GM19455 (cell line): ENCODE measurements at regions not wholly inside any gene's neighbourhood (a gene's known extent, or its start where the extent isn't known, plus 50 kb on each side); places are given as distances from the start of the nearest gene placed in this dataset.
A peak's percentile ranks its signal among the peaks of the same experiment; 100 is the strongest.

Experiments
- ATAC-seq: cut with Tn5 transposase; IDR thresholded peaks from one replicate; pipeline ENCODE4 v1.9.1; 2021; ENCODE audit not compliant: unreplicated experiment

GRCh38 chr2:181114021-181114420, 133.6 kb downstream of the UBE2E3 start:
- no peak for ATAC-seq

DNA sequence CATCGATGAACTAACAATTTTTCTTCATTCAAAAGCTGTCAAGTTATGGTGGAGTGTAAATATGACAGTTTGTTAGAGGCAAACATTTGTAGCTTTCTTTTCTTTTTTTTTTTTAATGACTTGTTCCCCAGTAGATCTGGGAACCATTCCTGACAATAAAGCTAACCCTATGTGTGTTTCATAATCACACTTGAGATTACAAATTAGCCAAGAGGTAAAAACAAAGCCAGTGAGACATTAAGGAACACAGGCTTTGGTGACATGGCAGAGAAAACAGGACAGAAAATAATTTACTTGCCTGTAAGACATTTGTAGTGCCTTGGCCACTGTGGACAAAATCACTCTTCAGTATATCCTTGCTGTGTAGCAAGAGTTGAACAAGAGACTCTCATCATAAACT, 135.9 kb downstream of the UBE2E3 start:
- no peak for ATAC-seq

DNA sequence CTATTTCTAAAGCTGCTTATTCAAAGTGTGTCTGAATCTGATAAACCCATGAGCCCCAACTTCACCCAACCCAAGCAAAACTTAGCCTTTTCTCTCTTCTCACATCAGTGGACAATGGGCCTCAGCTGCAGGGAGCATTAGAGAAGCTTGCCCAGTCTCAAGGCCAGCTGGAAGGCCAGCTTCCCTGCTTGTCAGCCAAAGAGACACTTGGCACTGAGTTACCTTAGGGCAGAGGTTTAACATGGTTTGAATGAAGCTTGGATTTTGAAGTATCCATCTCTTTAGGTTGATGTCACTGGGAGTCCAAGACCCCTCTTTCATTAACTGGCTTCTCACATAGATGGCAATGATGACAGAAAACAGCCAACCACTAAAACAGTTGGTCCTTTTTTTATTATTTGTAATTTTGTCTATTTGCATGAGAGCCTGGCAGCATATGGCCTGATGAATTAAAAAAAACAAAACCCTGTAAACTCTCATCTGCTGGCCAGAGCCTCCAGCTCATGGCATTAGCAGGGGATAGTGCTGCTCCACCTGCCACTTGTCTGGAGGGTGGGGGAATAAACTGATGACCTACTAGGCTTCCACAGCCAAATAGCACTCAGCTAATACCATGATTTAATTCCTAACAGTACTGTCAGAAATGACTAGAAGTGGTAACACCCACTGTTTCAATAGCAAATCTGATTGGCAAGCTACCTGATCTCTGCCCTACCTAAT, 137.0 kb downstream of the UBE2E3 start:
- no peak for ATAC-seq

- no peak for ATAC-seq
These were observed 140.2 kb downstream of the UBE2E3 start for GRCh38 chr2:181120625-181121024.

GRCh38 chr2:181121996-181122395, 141.6 kb downstream of the UBE2E3 start:
- ATAC-seq: no peak

- no peak for ATAC-seq
These were observed 142.2 kb downstream of the UBE2E3 start for GRCh38 chr2:181122601-181123000.

GRCh38 chr2:181123798-181124231, 143.4 kb downstream of the UBE2E3 start:
- peak; percentile 85 for ATAC-seq

DNA sequence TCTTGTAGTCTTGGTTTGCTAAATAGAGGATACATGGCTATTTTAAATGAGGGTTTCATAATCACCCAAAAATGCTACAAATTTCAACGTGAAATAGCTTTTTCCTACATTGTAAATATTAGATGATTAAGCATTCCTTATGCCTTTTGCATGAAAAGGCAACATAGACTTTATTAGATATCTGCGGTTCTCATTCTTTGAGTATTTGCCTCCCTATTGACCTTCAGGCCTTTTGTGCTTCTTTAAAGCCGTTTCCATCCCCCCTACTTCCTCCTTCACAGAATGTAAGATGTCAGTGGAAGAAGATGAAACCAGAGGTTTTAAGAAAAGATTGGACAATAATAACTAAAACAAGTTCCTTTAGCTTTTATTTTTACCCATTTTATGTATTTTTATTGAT, 144.1 kb downstream of the UBE2E3 start:
- no peak for ATAC-seq

DNA sequence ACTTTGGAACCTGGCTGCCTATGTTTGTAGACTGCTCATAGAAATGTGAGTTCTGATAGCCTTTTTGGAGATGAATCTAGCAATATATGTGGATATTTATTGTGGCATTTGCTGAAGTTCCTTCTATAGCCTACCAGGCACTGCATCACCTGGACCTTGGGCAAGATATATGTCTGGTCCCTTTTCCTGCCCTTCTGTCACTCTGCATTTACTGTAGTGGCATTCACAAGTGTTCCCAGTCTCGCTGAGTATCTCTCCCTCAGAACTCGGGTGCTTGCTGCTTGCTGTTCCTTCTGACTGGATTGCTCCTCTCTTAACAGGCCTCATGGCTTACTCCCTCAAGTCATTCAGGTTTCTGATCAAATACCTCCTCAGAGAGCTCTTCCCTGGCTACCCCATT, 145.0 kb downstream of the UBE2E3 start:
- no peak for ATAC-seq

- no peak for ATAC-seq
These were observed 146.0 kb downstream of the UBE2E3 start for GRCh38 chr2:181126311-181126868.

DNA sequence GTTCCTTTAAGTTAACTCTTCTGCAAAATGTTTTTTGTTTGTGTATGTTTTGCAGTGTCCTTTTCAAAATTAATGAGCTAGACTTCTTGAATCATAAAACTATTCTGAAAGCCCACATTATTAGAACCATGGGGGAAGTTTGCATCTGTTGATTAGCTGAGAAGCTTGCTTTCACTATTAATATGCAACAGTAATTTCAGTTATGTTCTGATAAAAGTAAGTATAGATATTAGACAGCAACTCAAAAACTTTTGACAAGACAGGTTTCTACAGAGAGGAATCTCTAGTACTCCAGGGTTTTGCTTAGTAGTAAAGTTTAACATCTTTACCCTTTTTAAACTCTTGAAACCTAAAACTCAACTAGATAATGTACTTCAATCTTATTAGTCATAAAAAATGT, 147.8 kb downstream of the UBE2E3 start:
- peak; percentile 71 for ATAC-seq

GRCh38 chr2:181129364-181130056, 149.1 kb downstream of the UBE2E3 start:
- no peak for ATAC-seq

- ATAC-seq: no peak
These were observed 150.3 kb downstream of the UBE2E3 start for GRCh38 chr2:181130686-181131085.

DNA sequence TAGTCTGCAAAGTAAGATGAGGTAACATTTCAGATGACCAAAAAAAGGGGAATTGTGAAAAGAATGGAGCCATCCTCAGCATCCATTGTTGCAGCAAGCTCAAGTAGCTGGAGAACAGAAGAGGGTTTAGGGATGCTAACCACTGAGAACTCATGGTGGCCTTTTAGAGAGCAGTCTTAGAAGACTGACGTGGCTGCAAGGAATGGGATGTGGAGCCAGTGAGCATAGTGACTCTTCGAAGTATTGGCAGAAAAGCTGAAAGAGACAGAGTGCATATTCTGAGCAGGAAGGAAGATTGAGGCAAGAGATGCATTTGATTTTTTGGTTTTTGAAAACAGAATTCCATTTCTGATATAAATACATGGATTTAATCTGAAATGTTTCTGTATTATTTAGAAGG, 151.2 kb downstream of the UBE2E3 start:
- ATAC-seq: no peak

DNA sequence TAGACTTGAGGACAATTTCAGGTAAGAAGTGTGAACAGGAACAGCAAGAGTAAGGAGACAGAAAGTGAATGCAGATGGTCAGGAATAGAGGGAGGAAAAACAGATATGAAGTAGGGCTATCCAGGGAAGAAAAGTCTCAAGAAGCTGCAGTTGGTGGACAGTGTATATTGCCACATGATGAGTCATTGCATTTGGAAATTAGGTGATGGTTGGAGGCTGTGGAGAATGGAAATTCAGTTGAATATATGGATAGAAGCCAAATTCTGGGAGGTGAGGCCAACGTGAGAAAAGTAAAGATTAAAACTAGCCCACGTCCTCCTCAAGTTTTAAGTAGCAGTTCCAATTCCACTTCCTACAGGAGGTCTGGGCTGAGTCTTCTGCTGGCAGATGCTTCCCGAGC, 158.4 kb downstream of the UBE2E3 start:
- ATAC-seq: no peak

GRCh38 chr2:181139831-181140230, 159.4 kb downstream of the UBE2E3 start:
- ATAC-seq: no peak

DNA sequence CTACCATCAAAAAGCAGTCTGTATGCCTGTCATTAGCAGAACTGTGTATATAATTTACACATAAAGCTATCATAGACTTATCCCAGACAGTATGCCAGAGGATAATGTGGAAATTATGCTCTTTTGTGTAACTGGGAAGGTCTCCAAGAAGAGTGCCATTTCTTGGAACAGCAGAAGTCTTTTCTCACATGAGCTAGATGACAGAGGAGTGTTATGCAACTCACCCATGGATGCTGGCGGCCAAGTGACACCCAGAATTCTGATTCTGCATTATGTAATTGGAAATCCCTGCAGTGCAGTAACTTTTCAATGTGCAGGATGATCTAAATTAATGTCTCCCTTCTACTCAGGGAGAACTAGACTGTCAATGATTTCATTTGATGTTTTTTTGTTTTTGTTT, 160.0 kb downstream of the UBE2E3 start:
- no peak for ATAC-seq

DNA sequence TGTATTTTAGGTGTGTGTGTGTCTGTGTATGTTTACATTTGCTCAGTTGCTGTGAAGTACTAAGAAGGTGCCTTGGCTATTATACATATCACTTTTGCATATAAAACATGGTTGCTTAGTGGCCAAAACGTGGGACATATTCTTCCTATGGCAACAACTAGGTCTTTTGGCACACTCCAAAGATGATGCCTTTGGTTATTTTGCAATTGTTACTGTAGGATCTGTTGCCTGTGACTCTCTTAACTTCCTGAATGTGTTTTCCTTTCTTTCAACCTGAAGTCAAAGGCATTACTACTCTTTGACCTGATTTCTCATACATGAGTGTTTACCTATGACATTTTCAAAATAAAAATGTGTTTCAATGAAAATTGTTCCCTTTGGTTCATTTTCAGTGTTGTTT, 160.5 kb downstream of the UBE2E3 start:
- no peak for ATAC-seq

- ATAC-seq: no peak
These were observed 161.3 kb downstream of the UBE2E3 start for GRCh38 chr2:181141676-181142075.

DNA sequence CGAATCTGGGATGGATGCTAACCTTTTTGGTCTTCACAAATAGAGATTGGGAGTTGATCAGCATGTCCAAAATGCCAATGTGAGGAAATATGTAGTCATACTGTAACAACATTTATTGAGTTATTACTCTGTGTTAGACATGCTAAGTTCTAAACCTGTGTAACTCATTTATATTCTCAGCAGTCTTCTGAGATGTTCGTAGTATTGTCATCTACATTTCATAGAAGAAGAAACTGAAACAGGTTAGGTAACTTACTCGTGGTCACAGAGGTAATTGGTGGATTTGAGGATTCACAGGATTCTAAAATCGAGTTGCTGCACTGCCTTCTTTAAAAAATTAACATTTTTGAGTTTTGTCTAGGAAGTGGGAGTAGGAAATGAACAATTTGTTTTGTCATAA, 162.1 kb downstream of the UBE2E3 start:
- ATAC-seq: no peak

DNA sequence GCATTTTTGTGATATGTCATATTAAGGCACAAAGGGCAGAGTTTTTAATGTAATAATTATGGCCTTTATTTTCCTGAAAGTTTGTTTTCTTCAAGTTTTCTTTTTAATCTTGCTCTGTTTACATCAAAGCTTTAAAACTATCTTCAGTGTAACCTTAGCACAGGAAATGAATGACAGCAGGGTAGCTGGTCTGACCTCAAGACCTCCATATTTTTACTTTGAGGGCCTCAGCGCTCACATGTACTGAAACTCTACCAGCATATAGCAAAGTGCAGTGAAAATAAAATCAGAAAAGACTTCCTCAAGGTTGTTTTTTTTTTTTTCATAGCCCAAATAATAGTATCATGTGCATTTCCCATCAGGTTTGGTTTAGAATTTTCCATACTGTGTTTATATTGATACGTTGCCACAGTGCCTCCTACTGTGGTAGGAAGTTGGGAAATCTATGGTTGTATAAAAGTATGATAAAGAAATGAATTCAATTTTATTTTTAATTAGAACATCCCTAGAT, 163.4 kb downstream of the UBE2E3 start:
- ATAC-seq: no peak

- ATAC-seq: no peak
These were observed 165.2 kb downstream of the UBE2E3 start for GRCh38 chr2:181145645-181146044.
